Adrenal gland (tissue), 5 donors: ENCODE measurements at regions not wholly inside any gene's neighbourhood (a gene's known extent, or its start where the extent isn't known, plus 50 kb on each side); places are given as distances from the start of the nearest gene placed in this dataset.

Source experiments
- POLR2A ChIP-seq, 2 donors: fragments of 450-650 bp; IDR thresholded peaks; one replicate each; pipeline ENCODE4 v1.6.1; 2017; ENCODE audit warnings: antibody characterized with exemption in 2 of 2, mild to moderate bottlenecking in 2 of 2, moderate library complexity in 1 of 2
- TF ChIP-seq, protein P1 (sequence below), 6 experiments: fragments of 450-650 bp in 4 of 6; fragments of 200-600 bp in 2 of 6; sonication (generic) in 1 of 6; IDR thresholded peaks; 1 replicate in 5 of 6; 2 replicates in 1 of 6; pipeline versions ENCODE4 v1.5.1 to v1.8.0; 2016 to 2021; ENCODE audit warnings: antibody characterized with exemption in 6 of 6, mild to moderate bottlenecking in 2 of 6, moderate library complexity in 1 of 6
- donor health status: DM: no; HTN: no; CAD: no.

GRCh38 chr17:22695228-22695619, 1002.9 kb downstream of the KCNJ18 start:
- no peak for TF ChIP-seq POLR2A (IDR thresholded peaks at IDR 0.05)
- TF ChIP-seq, protein P1, sequence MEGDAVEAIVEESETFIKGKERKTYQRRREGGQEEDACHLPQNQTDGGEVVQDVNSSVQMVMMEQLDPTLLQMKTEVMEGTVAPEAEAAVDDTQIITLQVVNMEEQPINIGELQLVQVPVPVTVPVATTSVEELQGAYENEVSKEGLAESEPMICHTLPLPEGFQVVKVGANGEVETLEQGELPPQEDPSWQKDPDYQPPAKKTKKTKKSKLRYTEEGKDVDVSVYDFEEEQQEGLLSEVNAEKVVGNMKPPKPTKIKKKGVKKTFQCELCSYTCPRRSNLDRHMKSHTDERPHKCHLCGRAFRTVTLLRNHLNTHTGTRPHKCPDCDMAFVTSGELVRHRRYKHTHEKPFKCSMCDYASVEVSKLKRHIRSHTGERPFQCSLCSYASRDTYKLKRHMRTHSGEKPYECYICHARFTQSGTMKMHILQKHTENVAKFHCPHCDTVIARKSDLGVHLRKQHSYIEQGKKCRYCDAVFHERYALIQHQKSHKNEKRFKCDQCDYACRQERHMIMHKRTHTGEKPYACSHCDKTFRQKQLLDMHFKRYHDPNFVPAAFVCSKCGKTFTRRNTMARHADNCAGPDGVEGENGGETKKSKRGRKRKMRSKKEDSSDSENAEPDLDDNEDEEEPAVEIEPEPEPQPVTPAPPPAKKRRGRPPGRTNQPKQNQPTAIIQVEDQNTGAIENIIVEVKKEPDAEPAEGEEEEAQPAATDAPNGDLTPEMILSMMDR (IDR thresholded peaks at IDR 0.05): no peak
